ENCODE measurements at regions not wholly inside any gene's neighbourhood (a gene's known extent, or its start where the extent isn't known, plus 50 kb on each side); places are given as distances from the start of the nearest gene placed in this dataset.

DNA sequence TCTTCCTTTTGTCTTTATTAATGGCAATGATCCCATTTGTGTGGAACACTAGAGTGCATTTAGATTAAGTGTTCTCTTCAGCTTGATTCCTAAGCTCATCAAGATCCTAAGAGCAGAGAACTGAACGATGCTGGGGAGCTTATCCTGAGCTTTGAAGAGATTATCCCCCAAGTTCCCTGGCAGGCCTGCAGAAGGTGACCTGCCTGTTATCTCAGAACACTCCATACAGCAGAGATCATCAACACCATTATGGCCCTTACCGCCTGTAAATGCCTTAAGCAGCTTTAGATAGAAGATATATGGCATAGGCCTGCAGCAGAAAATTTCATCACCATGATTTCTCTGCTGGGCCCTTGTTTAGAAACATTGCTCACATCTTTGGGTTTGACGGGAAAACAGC lies 779.9 kb upstream of the MAP3K7 start:
- TF ChIP-seq POLR2A (IDR thresholded peaks at IDR 0.05) = no peak
- TF ChIP-seq, protein P1, sequence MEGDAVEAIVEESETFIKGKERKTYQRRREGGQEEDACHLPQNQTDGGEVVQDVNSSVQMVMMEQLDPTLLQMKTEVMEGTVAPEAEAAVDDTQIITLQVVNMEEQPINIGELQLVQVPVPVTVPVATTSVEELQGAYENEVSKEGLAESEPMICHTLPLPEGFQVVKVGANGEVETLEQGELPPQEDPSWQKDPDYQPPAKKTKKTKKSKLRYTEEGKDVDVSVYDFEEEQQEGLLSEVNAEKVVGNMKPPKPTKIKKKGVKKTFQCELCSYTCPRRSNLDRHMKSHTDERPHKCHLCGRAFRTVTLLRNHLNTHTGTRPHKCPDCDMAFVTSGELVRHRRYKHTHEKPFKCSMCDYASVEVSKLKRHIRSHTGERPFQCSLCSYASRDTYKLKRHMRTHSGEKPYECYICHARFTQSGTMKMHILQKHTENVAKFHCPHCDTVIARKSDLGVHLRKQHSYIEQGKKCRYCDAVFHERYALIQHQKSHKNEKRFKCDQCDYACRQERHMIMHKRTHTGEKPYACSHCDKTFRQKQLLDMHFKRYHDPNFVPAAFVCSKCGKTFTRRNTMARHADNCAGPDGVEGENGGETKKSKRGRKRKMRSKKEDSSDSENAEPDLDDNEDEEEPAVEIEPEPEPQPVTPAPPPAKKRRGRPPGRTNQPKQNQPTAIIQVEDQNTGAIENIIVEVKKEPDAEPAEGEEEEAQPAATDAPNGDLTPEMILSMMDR (IDR thresholded peaks at IDR 0.05) = no peak

Measured in body of pancreas (tissue), 4 donors.